ENCODE measurements at regions not wholly inside any gene's neighbourhood (a gene's known extent, or its start where the extent isn't known, plus 50 kb on each side); places are given as distances from the start of the nearest gene placed in this dataset.
"Not testable (repeated sequence)": the region's sequence is repeated elsewhere in the genome, so short reads cannot be mapped to it uniquely, and the experiment has no call there.

DNA sequence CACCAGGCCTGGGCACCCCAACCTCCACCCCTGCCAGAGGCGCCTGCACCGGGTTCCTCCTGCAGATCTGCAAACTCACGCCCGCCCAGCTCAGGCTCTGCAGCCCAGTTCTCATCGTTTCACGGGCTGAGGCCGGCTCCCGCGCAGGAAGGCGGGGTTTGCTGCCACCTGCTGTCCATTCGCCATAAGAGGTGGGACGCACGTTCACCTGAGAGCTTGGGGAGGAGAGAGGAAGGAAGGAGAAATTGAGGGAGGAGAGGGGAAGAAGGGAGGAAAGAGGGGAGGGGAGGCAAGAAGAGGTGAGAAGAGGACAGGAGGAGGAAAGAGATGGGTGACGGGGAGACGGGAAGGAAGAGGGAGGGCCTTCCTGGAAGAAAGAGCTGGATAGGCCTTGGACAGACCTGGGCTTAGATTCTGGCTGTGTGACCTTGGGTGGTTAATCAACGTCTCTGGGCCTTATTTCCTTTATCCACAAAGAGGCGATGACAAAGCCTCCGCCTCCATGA, 114.5 kb downstream of the ADRA2C start:
- DNase-seq, result no peak

- DNase-seq, result not testable (repeated sequence)
Observed at GRCh38 chr4:3882316-3882885, 116.2 kb downstream of the ADRA2C start.

DNA sequence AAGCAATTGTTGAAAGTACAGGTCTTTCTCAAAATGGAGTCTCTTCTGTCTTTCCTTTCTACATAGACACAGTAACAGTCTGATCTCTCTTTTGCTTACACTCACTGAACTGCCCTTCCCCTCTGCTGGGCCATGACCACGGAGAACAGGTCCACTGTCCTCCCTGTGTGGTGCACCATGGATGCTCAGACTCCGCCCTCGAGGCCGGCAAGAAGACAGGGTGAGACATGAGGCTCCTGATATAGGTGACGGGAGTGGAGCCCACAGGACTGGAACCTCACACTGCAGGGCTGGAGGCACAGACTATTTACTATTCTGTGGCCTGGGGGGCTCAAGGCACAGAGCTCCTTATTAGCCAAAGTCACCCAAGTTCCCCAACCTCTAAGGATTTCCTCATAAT, 118.1 kb downstream of the ADRA2C start:
- not testable (repeated sequence) for DNase-seq

DNA sequence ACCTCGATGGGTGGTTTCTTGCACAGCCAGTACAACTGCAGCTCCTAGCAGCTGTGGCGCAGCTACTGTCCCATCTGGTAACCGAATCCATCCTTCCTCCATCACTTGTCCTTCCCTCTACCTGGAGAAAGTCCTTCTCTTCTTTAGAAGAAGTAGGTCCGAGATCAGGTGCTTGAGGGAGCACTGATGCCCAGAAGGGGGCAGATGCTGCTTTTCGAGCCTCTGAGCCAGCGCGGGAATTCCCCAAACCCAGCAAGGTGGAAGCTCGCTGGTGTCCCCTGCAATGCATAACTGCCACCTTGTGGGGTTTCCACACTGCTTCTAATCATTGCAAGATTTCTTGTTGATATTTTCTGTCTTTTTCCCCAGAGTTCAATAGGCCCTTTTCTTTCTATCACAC, 127.4 kb downstream of the ADRA2C start:
- DNase-seq, result not testable (repeated sequence)

- not testable (repeated sequence) for DNase-seq
Observed at GRCh38 chr4:3894086-3894959, 128.1 kb downstream of the ADRA2C start.

GRCh38 chr4:3896441-3896840, 130.3 kb downstream of the ADRA2C start:
- no peak for DNase-seq

DNA sequence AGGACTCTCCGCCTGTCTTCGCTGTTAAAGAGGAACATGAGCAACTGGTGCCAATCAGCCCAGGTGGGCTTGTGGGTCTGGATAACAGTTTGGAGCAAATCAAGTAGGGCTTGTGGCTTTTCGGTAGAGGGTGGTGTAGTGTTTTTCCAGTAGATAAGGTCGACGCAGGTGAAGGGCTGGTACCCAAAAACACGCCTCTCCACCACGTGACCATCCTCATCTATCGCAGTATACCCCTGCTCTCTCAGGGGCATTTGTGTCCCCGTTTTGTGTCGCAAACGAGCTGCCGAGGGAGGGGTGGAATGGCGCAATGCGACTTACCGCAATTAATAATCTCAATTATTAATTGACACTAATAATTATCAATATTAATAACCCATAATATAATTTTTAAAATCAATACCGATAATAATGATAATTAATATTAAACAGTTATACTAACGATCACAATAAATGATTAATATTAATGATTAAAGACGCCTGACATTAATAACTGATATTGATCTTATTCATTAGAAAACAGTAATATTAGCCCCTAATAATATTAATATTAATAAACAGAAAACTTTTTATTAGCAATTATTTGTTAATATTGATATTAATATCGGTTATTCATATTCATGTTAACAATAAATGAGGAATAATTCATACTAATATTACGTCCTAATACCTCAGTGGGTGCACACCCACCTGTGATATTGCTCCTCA, 130.8 kb downstream of the ADRA2C start:
- DNase-seq, result not testable (repeated sequence)

DNA sequence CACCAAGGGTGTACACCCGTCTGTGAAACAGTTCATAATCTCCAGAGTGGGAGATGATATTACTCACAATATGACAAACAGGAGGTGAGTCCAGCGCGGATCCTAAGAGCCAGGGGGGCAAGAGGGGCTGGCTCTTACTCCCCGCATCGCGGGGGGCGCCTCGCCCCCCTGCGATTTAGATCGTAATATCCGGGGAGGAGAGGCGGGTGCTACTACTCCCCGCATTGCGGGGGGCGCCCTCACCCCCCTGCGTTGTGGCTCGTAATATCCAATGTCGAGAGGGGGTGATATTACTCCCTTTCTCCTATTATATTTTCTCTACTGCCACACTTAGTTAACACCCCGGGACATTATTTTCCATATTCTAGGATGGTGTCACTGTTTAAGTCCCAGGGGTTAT, 131.9 kb downstream of the ADRA2C start:
- DNase-seq, result no peak

DNA sequence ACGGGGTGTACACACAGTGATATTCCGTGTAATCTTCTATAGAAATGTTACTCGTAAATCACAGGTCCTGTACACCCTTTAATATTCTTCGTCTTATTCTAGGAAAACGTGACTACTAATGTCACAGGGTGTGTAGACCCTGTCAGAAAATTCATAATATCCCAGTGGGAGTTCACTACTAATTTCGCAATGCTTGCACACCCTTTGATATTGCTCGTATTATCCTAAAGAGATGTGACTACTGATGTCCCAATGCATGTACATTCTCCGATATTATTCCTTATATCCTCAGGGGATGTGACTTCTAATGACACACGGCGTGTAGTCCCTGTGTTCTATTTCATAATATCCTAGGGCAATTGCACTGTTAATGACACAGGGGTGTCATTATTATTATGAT, 132.7 kb downstream of the ADRA2C start:
- DNase-seq, result not testable (repeated sequence)

GRCh38 chr4:3904264-3904955, 138.2 kb downstream of the ADRA2C start:
- not testable (repeated sequence) for DNase-seq

- not testable (repeated sequence) for DNase-seq
Observed at GRCh38 chr4:3909616-3910015, 143.4 kb downstream of the ADRA2C start.

DNA sequence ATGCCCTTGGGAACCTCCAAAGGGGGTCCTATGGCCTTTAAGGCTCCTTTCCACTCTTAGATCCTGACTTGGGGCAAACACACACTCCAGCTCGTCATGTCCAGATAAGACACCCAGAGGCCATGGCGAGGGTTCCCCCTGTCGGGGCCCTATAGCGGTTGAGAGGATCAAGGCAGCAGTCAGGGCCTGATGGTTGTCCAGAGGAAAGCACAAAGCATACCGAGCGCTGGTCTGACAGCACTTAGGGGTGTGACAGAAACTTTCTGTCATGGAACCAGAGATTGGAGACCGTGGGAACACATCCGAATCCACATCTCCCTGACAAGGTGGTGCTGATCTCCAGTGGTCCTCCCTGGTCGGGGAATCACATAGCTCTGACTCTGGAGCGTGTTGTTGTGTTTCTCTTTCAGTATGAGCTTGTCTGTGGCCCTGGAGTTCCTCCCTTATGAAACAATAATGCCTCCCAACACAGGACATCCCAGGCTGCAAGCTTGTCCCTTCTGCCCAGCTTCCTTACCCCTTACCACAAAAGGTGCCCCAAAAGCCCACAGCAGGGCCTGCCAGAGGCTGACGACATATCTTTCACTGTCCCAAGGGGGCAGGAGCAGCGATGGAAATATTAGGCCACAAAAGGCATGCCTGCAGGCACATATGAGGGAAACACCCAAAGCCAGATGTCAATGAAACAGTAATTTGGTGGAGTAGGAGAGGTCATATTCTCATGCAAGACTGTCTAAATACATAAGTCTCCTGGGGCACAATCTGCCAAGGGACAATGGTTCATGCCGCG, 144.2 kb downstream of the ADRA2C start:
- DNase-seq, result not testable (repeated sequence)

DNA sequence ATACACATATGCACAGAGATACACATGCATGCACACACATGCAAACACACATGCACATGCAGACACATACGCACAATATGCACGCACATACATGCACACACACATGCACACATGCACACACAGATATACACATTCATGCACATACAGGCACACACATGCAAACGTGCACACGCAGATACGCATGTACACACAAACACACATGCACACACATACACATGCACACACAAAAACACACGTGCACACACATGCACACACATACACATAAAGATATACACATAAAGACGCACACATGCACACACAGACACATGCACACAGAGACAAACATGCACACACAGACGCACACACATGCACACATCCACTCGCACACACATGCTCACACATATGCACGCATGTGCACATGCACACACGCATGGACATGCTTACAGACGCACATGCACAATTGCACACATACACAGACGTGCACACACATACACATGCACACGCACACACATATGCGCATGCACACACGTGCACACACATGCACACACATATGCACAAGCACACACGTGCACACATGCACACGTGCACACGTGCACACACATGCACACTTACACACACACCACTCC, 145.2 kb downstream of the ADRA2C start:
- no peak for DNase-seq

DNA sequence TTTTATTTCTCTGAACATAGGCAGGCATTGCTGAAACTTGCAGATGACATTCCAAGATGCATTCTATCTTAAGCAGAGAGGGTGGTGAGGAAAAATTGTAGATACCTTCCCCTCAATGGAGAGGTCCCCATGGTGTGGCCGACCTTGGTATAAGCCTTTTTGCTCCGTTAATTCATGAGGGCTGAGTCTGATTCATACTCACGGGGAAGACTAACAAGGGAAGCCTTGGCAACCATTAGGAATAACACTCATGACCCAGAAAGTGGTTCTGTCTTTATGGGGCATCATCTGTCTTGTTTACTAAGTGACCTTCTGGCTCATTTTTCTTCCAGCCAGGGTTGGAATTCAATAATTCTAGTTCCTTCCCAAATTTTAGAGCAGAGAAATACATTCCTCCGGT, 148.3 kb downstream of the ADRA2C start:
- DNase-seq, result not testable (repeated sequence)

DNA sequence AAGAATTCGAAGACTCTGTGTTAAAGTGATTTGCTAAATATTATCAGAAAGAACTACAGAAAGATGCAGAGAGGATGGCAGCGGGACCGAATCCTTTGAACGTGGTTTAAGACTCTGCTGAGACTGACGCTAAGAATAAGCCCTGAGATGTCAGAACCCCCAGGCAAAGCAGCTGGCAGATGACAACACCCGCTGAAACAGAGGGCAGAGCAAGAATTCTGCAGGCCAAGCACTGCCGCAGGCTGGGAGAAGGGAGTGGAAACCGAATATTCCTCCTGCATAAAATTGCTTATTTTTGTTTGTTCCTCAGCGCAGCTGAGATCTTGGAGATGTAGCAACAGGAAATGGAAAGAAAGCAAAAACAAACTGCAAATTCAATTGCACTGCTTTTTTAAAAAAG, 153.3 kb downstream of the ADRA2C start:
- DNase-seq, result not testable (repeated sequence)

DNA sequence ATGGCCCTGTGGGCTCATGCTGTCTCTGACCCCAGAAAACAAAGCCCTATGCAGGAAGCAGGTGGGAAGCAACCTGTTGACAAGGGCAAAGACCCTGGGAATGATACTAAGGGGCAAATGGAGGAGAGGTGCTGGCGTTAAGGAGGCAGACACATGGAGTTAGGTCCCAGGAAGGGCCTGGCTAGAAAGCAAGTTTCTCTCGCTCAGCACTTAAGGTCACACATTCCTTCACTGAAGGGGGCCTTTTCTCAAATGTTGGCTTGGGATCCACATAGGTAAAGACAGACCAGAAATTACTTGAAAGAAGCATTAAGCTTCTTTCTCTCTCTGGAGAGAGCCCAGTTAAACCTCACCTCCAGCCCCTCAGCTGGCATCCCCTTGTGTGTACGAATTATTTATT, 155.7 kb downstream of the ADRA2C start:
- not testable (repeated sequence) for DNase-seq

GRCh38 chr4:3925841-3926240, 159.7 kb downstream of the ADRA2C start:
- not testable (repeated sequence) for DNase-seq

DNA sequence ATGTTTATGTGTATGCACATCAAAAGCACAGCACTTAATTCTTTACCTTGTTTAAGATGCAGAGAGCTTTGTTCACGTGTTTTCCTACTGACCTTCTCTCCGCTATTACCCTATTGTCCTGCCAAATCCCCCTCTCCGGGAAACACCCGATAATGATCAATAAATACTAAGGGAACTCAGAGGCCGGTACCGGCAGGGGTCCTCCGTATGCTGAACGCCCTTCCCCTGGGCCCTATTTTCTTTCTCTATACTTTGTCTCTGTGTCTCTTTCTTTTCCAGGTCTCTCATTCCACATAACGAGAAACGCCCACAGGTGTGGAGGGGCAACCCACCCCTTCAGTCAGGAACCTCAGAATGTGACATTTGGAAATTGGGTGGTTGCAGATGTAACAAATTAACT, 160.1 kb downstream of the ADRA2C start:
- not testable (repeated sequence) for DNase-seq

DNA sequence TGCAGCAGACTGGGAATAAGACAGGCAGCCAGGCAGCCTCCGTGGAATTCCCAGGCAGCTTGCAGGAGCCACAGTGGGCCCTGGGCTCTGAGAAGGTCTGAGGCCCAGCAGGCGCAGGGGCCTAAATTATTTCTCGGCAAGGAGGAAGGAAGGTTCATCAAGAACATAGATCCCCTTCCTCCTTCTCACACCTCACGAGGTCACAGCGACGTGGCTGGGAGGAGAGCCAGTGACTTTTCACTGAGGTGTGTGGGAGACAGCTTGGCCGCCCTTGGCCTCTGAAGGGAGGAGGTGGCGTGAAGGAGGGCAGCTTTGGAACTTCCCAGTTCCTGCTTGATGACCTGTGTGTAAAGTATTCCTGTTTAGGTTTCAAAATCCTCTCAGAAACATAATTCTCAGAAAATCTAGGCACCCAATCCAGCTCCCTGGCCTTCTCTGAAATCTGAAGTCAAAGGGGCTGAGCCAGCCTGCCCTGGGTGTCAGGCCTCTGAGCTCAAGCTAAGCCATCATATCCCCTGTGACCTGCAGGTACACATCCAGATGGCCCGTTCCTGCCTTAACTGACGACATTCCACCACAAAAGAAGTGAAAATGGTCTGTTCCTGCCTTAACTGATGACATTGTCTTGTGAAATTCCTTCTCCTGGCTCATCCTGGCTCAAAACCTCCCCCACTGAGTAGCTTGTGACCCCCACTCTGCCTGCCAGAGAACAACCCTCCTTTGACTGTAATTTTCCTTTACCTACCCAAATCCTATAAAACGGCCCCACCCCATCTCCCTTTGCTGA, 161.0 kb downstream of the ADRA2C start:
- DNase-seq, result not testable (repeated sequence)

DNA sequence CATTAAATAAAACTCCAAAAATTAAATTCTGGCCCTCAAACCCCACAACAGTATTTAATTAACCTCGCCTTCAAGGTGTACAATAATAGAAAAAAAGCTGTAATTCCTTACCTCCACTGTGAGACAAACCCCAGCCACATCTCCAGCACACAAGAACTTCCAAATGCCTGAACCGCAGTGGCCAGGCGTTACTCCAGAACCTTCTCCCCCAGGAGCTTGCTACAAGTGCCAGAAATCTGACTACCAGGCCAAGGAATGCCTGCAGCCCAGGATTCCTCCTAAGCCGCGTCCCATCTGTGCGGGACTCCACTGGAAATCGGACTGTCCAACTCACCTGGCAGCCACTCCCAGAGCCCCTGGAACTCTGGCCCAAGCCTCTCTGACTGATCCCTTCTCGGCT, 163.2 kb downstream of the ADRA2C start:
- not testable (repeated sequence) for DNase-seq
